ENCODE measurements at regions not wholly inside any gene's neighbourhood (a gene's known extent, or its start where the extent isn't known, plus 50 kb on each side); places are given as distances from the start of the nearest gene placed in this dataset.

GRCh38 chr1:221793439-221794078 is 51.7 kb upstream of the DUSP10 start:
- TF ChIP-seq CTCF (IDR thresholded peaks at IDR 0.05), result no peak
- TF ChIP-seq POLR2AphosphoS5 (IDR thresholded peaks at IDR 0.05), result no peak
- TF ChIP-seq POLR2A (IDR thresholded peaks at IDR 0.05), result no peak

Data from stomach (tissue), 4 donors.